ENCODE measurements at regions not wholly inside any gene's neighbourhood (a gene's known extent, or its start where the extent isn't known, plus 50 kb on each side); places are given as distances from the start of the nearest gene placed in this dataset.

GRCh38 chr22:27008454-27008853, 351.1 kb downstream of the MIAT start:
- no TSS peak for BruUV-seq (replicated peaks)
- Histone ChIP-seq H3K27me3 (replicated peaks; ENCODE audit: insufficient read depth, low read depth, low read length, poor library complexity) (no peaks in the 10 kb centered on the region), H3K9me3 (ENCODE audit: low read depth, low read length, poor library complexity, severe bottlenecking) (no peaks in the 10 kb centered on the region), H3K4me1 (ENCODE audit: insufficient read depth, low read length, poor library complexity, severe bottlenecking) (peaks cover 18% of the 10 kb centered on the region), H3K36me3 (ENCODE audit: insufficient read depth, low read length, poor library complexity, severe bottlenecking) (no peaks in the 10 kb centered on the region), H3K4me3 (ENCODE audit: low read depth, low read length, poor library complexity, severe bottlenecking) (no peak overlapping the region), H3K27ac (ENCODE audit: low read depth, low read length, poor library complexity, severe bottlenecking) (no peak overlapping the region)
- POLR2A ChIA-PET (ENCODE audit: low non-redundant PET): no interaction called here
- intact Hi-C loops (cut with micrococcal nuclease; ENCODE audit: unreplicated experiment): no loop called here
- DNase-seq (ENCODE audit: low spot score): no peak
- TF ChIP-seq EZH2 (IDR thresholded peaks at IDR 0.05; ENCODE audit: borderline replicate concordance, low read depth, low read length, poor library complexity, severe bottlenecking) (no peak), CTCF (conservative IDR thresholded peaks at IDR 0.05; ENCODE audit: low read depth, low read length) (no peak)
- CTCF ChIA-PET: no interaction called here

- Histone ChIP-seq H3K27ac (ENCODE audit: low read depth, low read length, poor library complexity, severe bottlenecking) (no peak overlapping the region), H3K9me3 (ENCODE audit: low read depth, low read length, poor library complexity, severe bottlenecking) (no peaks in the 10 kb centered on the region), H3K4me1 (ENCODE audit: insufficient read depth, low read length, poor library complexity, severe bottlenecking) (peaks cover 9% of the 10 kb centered on the region), H3K36me3 (ENCODE audit: insufficient read depth, low read length, poor library complexity, severe bottlenecking) (no peaks in the 10 kb centered on the region), H3K4me3 (ENCODE audit: low read depth, low read length, poor library complexity, severe bottlenecking) (no peak overlapping the region), H3K27me3 (replicated peaks; ENCODE audit: insufficient read depth, low read depth, low read length, poor library complexity) (no peaks in the 10 kb centered on the region)
- CTCF ChIA-PET: no interaction called here
- intact Hi-C loops (cut with micrococcal nuclease; ENCODE audit: unreplicated experiment): no loop called here
- DNase-seq (ENCODE audit: low spot score): peak; percentile 69
- POLR2A ChIA-PET (ENCODE audit: low non-redundant PET): no interaction called here
- no TSS peak for BruUV-seq (replicated peaks)
- TF ChIP-seq CTCF (conservative IDR thresholded peaks at IDR 0.05; ENCODE audit: low read depth, low read length) (no peak), EZH2 (IDR thresholded peaks at IDR 0.05; ENCODE audit: borderline replicate concordance, low read depth, low read length, poor library complexity, severe bottlenecking) (no peak)
These were observed 353.7 kb downstream of the MIAT start for GRCh38 chr22:27011133-27011532.

- H3K27me3 ChIP-seq (replicated peaks; ENCODE audit: insufficient read depth, low read depth, low read length, poor library complexity): no peaks in the 10 kb centered on the region
- H3K36me3 ChIP-seq (ENCODE audit: insufficient read depth, low read length, poor library complexity, severe bottlenecking): no peaks in the 10 kb centered on the region
- ChIA-PET CTCF (no interaction called here), POLR2A (ENCODE audit: low non-redundant PET) (no interaction called here)
- H3K4me1 ChIP-seq (ENCODE audit: insufficient read depth, low read length, poor library complexity, severe bottlenecking): peaks cover 9% of the 10 kb centered on the region
- DNase-seq (ENCODE audit: low spot score): no peak
- H3K9me3 ChIP-seq (ENCODE audit: low read depth, low read length, poor library complexity, severe bottlenecking): no peaks in the 10 kb centered on the region
- intact Hi-C loops (cut with micrococcal nuclease; ENCODE audit: unreplicated experiment): no loop called here
- H3K27ac ChIP-seq (ENCODE audit: low read depth, low read length, poor library complexity, severe bottlenecking): no peak overlapping the region
- no peak for TF ChIP-seq CTCF (conservative IDR thresholded peaks at IDR 0.05; ENCODE audit: low read depth, low read length)
- TF ChIP-seq EZH2 (IDR thresholded peaks at IDR 0.05; ENCODE audit: borderline replicate concordance, low read depth, low read length, poor library complexity, severe bottlenecking): no peak
- no TSS peak for BruUV-seq (replicated peaks)
- H3K4me3 ChIP-seq (ENCODE audit: low read depth, low read length, poor library complexity, severe bottlenecking): no peak overlapping the region
These were observed 354.3 kb downstream of the MIAT start for GRCh38 chr22:27011717-27012116.

Measured in A673 (cell line).